Cardiac muscle cell (in vitro differentiated cells and primary cell): ENCODE measurements at regions not wholly inside any gene's neighbourhood (a gene's known extent, or its start where the extent isn't known, plus 50 kb on each side); places are given as distances from the start of the nearest gene placed in this dataset.

Source experiments
- DNase-seq, 2 donors: peaks; one replicate each; pipeline versions ENCODE4 v3.0.0 to v3.0.0-alpha.2; 2010 to 2017; ENCODE audit warnings: low read depth in 1 of 2, low spot score in 1 of 2
- H3K27ac ChIP-seq: fragments of 200-600 bp; sonication (generic); 2 replicates; pipeline ENCODE4 v1.5.1; 2016
- H3K27me3 ChIP-seq: fragments of 200-600 bp; sonication (generic); 2 replicates; pipeline ENCODE4 v1.6.0; 2016; ENCODE audit warnings: control low read depth
- H3K36me3 ChIP-seq: fragments of 200-600 bp; sonication (generic); 2 replicates; pipeline ENCODE4 v1.5.1; 2016; ENCODE audit warnings: control low read depth
- H3K4me1 ChIP-seq: fragments of 200-600 bp; sonication (generic); 2 replicates; pipeline ENCODE4 v1.8.1; 2017; ENCODE audit warnings: low read depth, mild to moderate bottlenecking, mixed run types
- H3K4me3 ChIP-seq: fragments of 200-600 bp; sonication (generic); 2 replicates; pipeline ENCODE4 v1.5.1; 2016; ENCODE audit warnings: mild to moderate bottlenecking
- H3K9me3 ChIP-seq: fragments of 200-600 bp; sonication (generic); 2 replicates; pipeline ENCODE4 v1.5.1; 2017; ENCODE audit warnings: low read depth, mild to moderate bottlenecking, control low read depth
- TF ChIP-seq, protein P1 (sequence below): IDR thresholded peaks from 2 replicates; pipeline ENCODE4 v1.5.1; 2012; ENCODE audit warnings: low read depth, mild to moderate bottlenecking, low read length

DNA sequence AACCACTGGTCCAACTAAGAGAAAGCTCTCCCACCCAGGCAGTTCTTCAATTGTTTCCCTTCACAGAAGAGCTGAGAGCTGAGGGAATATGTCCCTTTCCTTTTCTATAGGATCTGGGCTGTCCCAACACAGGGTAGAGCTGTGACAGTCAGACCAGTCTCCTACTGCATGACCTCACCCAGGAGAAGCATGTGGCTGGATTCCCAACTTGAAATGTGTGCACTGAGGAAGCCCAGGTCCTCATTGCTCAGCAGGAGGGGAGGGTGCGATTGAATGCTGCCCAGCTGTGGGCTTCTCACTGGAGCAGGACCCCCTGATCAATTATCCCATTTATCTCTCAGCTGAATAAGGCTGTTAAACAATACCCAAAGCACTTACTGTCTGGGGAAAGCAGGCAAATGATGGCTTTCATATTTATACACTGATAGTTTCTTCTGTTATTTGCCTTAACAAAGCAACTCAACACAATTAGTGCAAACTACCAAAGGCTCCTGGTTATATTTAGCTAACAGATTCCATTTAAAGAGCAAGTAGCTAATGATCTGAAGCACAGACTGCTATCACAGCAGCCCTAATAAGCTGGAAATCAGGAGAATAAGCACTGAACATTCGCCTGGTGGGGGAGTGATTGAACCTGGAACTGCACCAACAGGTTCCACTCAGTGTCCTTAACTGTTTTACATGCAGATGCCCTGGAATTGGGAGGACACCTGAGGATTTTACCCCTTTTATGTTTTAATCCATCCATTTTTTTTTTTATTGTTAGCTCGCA lies 508.8 kb downstream of the CCSER2 start:
- no peak overlapping the region for H3K4me3 ChIP-seq
- no peaks in the 10 kb centered on the region for H3K9me3 ChIP-seq
- peak overlapping the region; percentile 58 for H3K27ac ChIP-seq
- H3K36me3 ChIP-seq: no peaks in the 10 kb centered on the region
- H3K4me1 ChIP-seq: peaks cover 22% of the 10 kb centered on the region
- peak in 1 of 2 donors; percentile 61 for DNase-seq
- TF ChIP-seq, protein P1, sequence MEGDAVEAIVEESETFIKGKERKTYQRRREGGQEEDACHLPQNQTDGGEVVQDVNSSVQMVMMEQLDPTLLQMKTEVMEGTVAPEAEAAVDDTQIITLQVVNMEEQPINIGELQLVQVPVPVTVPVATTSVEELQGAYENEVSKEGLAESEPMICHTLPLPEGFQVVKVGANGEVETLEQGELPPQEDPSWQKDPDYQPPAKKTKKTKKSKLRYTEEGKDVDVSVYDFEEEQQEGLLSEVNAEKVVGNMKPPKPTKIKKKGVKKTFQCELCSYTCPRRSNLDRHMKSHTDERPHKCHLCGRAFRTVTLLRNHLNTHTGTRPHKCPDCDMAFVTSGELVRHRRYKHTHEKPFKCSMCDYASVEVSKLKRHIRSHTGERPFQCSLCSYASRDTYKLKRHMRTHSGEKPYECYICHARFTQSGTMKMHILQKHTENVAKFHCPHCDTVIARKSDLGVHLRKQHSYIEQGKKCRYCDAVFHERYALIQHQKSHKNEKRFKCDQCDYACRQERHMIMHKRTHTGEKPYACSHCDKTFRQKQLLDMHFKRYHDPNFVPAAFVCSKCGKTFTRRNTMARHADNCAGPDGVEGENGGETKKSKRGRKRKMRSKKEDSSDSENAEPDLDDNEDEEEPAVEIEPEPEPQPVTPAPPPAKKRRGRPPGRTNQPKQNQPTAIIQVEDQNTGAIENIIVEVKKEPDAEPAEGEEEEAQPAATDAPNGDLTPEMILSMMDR: no peak
- H3K27me3 ChIP-seq: no peaks in the 10 kb centered on the region

DNA sequence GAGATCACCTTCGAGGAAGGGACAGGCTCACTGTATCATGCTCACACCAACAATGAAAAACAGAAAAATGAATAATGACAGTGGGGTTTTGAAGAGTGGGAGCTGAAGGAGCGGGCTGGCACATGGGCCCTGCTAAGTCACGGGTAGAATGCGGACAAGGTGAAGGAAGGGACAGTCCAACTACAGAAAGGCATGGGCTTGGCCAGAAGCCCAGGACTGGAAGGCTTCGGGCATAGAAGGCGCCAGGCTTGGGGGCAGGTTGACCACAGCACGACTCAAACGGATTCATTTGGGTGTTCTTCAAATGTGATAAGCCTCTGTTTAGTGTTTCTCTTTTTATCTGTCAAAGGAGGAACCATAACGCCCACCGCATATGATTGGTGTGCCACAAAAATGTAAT lies 509.5 kb downstream of the CCSER2 start:
- no peak overlapping the region for H3K4me3 ChIP-seq
- TF ChIP-seq, protein P1: no peak
- H3K4me1 ChIP-seq: peaks cover 25% of the 10 kb centered on the region
- no peaks in the 10 kb centered on the region for H3K27me3 ChIP-seq
- H3K9me3 ChIP-seq: no peaks in the 10 kb centered on the region
- no peak overlapping the region for H3K27ac ChIP-seq
- no peak for DNase-seq
- H3K36me3 ChIP-seq: no peaks in the 10 kb centered on the region

DNA sequence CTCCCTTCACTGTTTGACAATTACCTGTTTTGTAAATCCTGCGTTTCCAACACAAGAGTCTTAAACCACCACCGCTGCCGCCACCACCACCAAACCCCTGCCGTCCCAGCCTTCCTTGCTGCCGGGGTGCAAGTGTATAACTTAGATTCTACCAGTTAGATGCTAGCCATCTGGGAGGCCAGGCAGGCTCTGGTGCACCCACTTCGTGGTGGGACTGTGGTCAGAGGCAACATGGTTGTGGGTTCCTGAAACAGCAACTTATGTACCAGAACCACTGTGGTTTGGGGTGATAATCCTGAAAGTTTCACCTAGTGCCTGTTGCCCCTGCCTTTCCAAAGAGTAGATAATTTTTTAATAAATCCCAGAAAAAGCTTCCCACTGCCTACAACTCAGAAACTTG lies 510.5 kb downstream of the CCSER2 start:
- TF ChIP-seq, protein P1: no peak
- Histone ChIP-seq H3K27ac (no peak overlapping the region), H3K4me3 (no peak overlapping the region), H3K4me1 (peaks cover 25% of the 10 kb centered on the region), H3K36me3 (no peaks in the 10 kb centered on the region), H3K9me3 (no peaks in the 10 kb centered on the region), H3K27me3 (no peaks in the 10 kb centered on the region)
- DNase-seq: no peak

GRCh38 chr10:84842593-84842992 lies 514.2 kb downstream of the CCSER2 start:
- Histone ChIP-seq H3K27ac (no peak overlapping the region), H3K4me3 (no peak overlapping the region), H3K36me3 (no peaks in the 10 kb centered on the region), H3K9me3 (no peaks in the 10 kb centered on the region), H3K27me3 (no peaks in the 10 kb centered on the region), H3K4me1 (peaks cover 18% of the 10 kb centered on the region)
- DNase-seq: no peak
- TF ChIP-seq, protein P1: no peak

GRCh38 chr10:84844461-84844860 lies 516.1 kb downstream of the CCSER2 start:
- TF ChIP-seq, protein P1: no peak
- H3K36me3 ChIP-seq: no peaks in the 10 kb centered on the region

More at GRCh38 chr10:84844461-84844860, 516.1 kb downstream of the CCSER2 start:
- no peak for DNase-seq
- Histone ChIP-seq H3K4me1 (peaks cover 24% of the 10 kb centered on the region), H3K27ac (no peak overlapping the region), H3K9me3 (no peaks in the 10 kb centered on the region), H3K4me3 (no peak overlapping the region), H3K27me3 (no peaks in the 10 kb centered on the region)
